Loucy (cell line): ENCODE measurements at regions not wholly inside any gene's neighbourhood (a gene's known extent, or its start where the extent isn't known, plus 50 kb on each side); places are given as distances from the start of the nearest gene placed in this dataset.

Source experiments
- H2AFZ ChIP-seq: fragments of 200-600 bp; sonication (generic); 2 replicates; pipeline ENCODE4 v1.6.0; 2016; ENCODE audit warnings: antibody characterized with exemption, mild to moderate bottlenecking, low read length, moderate library complexity
- H3F3A ChIP-seq: fragments of 200-600 bp; 2 replicates; pipeline ENCODE4 v1.6.0; 2016; ENCODE audit warnings: antibody characterized with exemption, low read depth, mild to moderate bottlenecking
- H3K27me3 ChIP-seq: fragments of 200-600 bp; sonication (generic); 2 replicates; pipeline ENCODE4 v1.6.1; 2014; ENCODE audit warnings: low read length, mild to moderate bottlenecking; ENCODE audit not compliant: insufficient read depth, poor library complexity, severe bottlenecking
- H3K36me3 ChIP-seq: fragments of 200-600 bp; sonication (generic); 2 replicates; pipeline ENCODE4 v1.6.1; 2016; ENCODE audit warnings: low read length; ENCODE audit not compliant: insufficient read depth
- H3K4me1 ChIP-seq: fragments of 200-600 bp; sonication (generic); 2 replicates; pipeline ENCODE4 v1.5.1; 2014; ENCODE audit warnings: low read length, mild to moderate bottlenecking; ENCODE audit not compliant: insufficient read depth, poor library complexity, severe bottlenecking
- H3K4me2 ChIP-seq: fragments of 200-600 bp; sonication (generic); 2 replicates; pipeline ENCODE4 v1.6.0; 2014; ENCODE audit warnings: antibody characterized with exemption, low read length, low read depth, mild to moderate bottlenecking; ENCODE audit not compliant: poor library complexity, severe bottlenecking
- H3K4me3 ChIP-seq: fragments of 200-600 bp; sonication (generic); 2 replicates; pipeline ENCODE4 v1.5.1; 2014; ENCODE audit warnings: low read length, mild to moderate bottlenecking, mixed read lengths; ENCODE audit not compliant: poor library complexity, severe bottlenecking
- H3K79me2 ChIP-seq: fragments of 200-600 bp; sonication (generic); 2 replicates; pipeline ENCODE4 v1.6.1; 2014; ENCODE audit warnings: low read length; ENCODE audit not compliant: insufficient read depth
- H3K9ac ChIP-seq: fragments of 200-600 bp; sonication (generic); 2 replicates; pipeline ENCODE4 v1.6.0; 2014; ENCODE audit warnings: mild to moderate bottlenecking, low read depth, low read length, moderate library complexity; ENCODE audit not compliant: poor library complexity, severe bottlenecking
- H3K9me2 ChIP-seq: fragments of 200-600 bp; sonication (generic); replicated peaks from 2 replicates; pipeline ENCODE4 v1.6.1; 2016; ENCODE audit warnings: low read depth, low read length, mixed read lengths
- H3K9me3 ChIP-seq: fragments of 200-600 bp; sonication (generic); 2 replicates; pipeline ENCODE4 v1.6.1; 2014; ENCODE audit warnings: mild to moderate bottlenecking, antibody characterized with exemption, low read length, low read depth; ENCODE audit not compliant: insufficient read depth
- H4K20me1 ChIP-seq: fragments of 200-600 bp; sonication (generic); 2 replicates; pipeline ENCODE4 v1.6.0; 2014; ENCODE audit warnings: antibody characterized with exemption, low read length, mild to moderate bottlenecking; ENCODE audit not compliant: insufficient read depth, poor library complexity, severe bottlenecking
- CTCF ChIP-seq: fragments of 200-600 bp; sonication (generic); conservative IDR thresholded peaks from 2 replicates; pipeline ENCODE4 v1.5.1; 2014; ENCODE audit warnings: mild to moderate bottlenecking, antibody characterized with exemption, low read length
- EZH2phosphoT487 ChIP-seq: fragments of 200-600 bp; IDR thresholded peaks from 2 replicates; pipeline ENCODE4 v1.6.1; 2018; ENCODE audit warnings: antibody characterized with exemption, mild to moderate bottlenecking, moderate library complexity, borderline replicate concordance

DNA sequence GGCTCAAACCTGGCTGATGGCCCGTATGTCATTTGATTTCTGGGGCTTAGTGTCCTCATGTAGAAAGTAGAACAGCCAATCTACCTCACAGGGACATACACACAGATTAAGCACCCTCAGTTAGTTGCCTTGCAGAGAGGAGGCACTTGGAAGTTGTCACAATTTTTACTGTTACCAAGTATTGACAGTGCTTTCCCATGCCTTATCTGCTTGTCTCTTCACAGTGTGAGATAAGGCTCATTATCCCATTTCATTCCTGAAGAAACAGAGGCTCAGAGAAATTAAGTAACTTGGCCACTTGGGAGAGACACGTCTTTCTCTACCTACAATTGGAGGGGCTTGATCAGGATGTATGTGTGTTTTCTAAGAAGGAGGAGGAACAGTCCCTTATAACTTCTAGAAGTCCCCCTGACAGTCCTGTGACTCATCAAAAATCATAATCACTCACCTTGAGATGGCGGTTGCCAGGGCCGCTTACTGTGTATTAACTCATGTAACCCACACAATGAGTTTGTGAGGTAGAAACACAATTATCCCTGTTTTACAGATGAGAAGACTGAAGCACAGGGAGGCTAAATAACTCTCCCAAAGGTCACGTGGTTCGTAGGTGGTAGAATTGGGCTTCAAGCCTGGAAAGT is 56.9 kb upstream of the LHX1 start:
- H3K27me3 ChIP-seq = no peaks in the 10 kb centered on the region
- no peak overlapping the region for H3K9ac ChIP-seq
- no peaks in the 10 kb centered on the region for H3K9me3 ChIP-seq
- H3K4me1 ChIP-seq = no peaks in the 10 kb centered on the region
- H2AFZ ChIP-seq = no peak overlapping the region
- no peaks in the 10 kb centered on the region for H3K79me2 ChIP-seq
- H3K4me3 ChIP-seq = no peak overlapping the region
- no peaks in the 10 kb centered on the region for H3K36me3 ChIP-seq
- no peaks in the 10 kb centered on the region for H3K9me2 ChIP-seq
- H3F3A ChIP-seq = no peaks in the 10 kb centered on the region
- H4K20me1 ChIP-seq = no peaks in the 10 kb centered on the region
- TF ChIP-seq CTCF (no peak), EZH2phosphoT487 (no peak)
- H3K4me2 ChIP-seq = no peak overlapping the region

- TF ChIP-seq CTCF (no peak), EZH2phosphoT487 (no peak)
- Histone ChIP-seq H3K36me3 (no peaks in the 10 kb centered on the region), H3K4me1 (no peaks in the 10 kb centered on the region), H2AFZ (no peak overlapping the region), H3K4me2 (no peak overlapping the region), H3K9me2 (no peaks in the 10 kb centered on the region), H3K9me3 (no peaks in the 10 kb centered on the region), H3K4me3 (no peak overlapping the region), H3K27me3 (no peaks in the 10 kb centered on the region), H3K9ac (no peak overlapping the region), H3F3A (no peaks in the 10 kb centered on the region), H3K79me2 (no peaks in the 10 kb centered on the region), H4K20me1 (no peaks in the 10 kb centered on the region)
Observed at GRCh38 chr17:36881323-36881722, 56.0 kb upstream of the LHX1 start.

DNA sequence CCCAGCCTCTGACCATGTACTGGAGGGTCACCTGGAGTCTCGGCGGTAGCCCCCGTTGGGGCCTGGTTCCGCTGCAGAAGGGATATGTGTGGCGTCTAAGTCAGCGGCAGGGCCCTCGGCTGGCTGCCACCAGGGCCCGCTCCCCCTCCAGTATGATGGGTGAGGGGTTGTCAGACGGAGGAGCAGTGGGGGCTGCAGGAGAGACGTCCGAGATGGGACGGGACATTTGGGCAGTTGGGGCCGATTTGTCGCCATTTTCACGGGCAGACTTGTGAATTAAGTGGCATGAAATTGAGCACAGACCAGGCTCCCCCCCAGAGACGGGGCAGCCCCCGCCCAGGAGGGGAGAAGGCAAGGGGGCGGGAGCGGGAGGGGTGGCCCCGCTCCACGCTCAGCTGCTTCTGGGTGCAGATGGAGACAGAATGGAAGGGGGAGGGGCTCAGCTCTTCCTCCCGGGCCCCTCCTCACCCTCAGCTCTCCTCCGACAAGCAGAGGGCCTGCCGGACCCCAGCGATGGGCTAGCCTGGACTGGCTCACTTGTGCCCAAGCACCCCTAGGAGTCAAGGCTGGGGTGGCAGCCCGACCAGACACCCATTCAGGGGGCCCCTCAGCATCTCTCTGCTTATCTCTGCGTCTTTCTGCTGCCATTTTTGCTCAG is 52.7 kb upstream of the LHX1 start:
- no peaks in the 10 kb centered on the region for H3K9me3 ChIP-seq
- no peaks in the 10 kb centered on the region for H4K20me1 ChIP-seq
- no peak overlapping the region for H3K9ac ChIP-seq
- no peaks in the 10 kb centered on the region for H3F3A ChIP-seq
- no peak overlapping the region for H3K4me3 ChIP-seq
- H3K4me2 ChIP-seq = no peak overlapping the region
- no peaks in the 10 kb centered on the region for H3K9me2 ChIP-seq
- no peaks in the 10 kb centered on the region for H3K36me3 ChIP-seq
- no peak overlapping the region for H2AFZ ChIP-seq
- TF ChIP-seq EZH2phosphoT487 = no peak
- TF ChIP-seq CTCF = no peak
- H3K4me1 ChIP-seq = no peaks in the 10 kb centered on the region
- no peaks in the 10 kb centered on the region for H3K27me3 ChIP-seq
- no peaks in the 10 kb centered on the region for H3K79me2 ChIP-seq
